HepG2 (cell line): ENCODE measurements at regions not wholly inside any gene's neighbourhood (a gene's known extent, or its start where the extent isn't known, plus 50 kb on each side); places are given as distances from the start of the nearest gene placed in this dataset.

Experiments
- ETS1 ChIP-seq: sonication (generic); formaldehyde crosslinking; IDR thresholded peaks from 2 replicates; pipeline ENCODE4 v1.4.0; 2020; ENCODE audit warnings: missing genetic modification reagents
- HMG20A ChIP-seq: IDR thresholded peaks from 2 replicates; pipeline ENCODE4 v1.6.1; 2016; ENCODE audit warnings: borderline replicate concordance
- IRF9 ChIP-seq: sonication (generic); formaldehyde crosslinking; IDR thresholded peaks from 2 replicates; pipeline ENCODE4 v1.8.0; 2022; ENCODE audit warnings: missing genetic modification reagents, mild to moderate bottlenecking, borderline replicate concordance
- ISL2 ChIP-seq: sonication (generic); formaldehyde crosslinking; IDR thresholded peaks from 2 replicates; pipeline ENCODE4 v1.5.0; 2020; ENCODE audit warnings: missing genetic modification reagents
- KDM6A ChIP-seq: IDR thresholded peaks from 2 replicates; pipeline ENCODE4 v1.6.1; 2016; ENCODE audit warnings: low read depth
- NFIB ChIP-seq: sonication (generic); formaldehyde crosslinking; IDR thresholded peaks from 2 replicates; pipeline ENCODE4 v1.9.0; 2021; ENCODE audit warnings: missing genetic modification reagents, mild to moderate bottlenecking, borderline replicate concordance
- NR2F6 ChIP-seq, 2 experiments: IDR thresholded peaks; 2 replicates each; pipeline ENCODE4 v1.6.1; 2016; ENCODE audit warnings: antibody characterized with exemption in 1 of 2, mild to moderate bottlenecking in 1 of 2
- NRL ChIP-seq: sonication (generic); formaldehyde crosslinking; IDR thresholded peaks from 2 replicates; pipeline ENCODE4 v1.5.0; 2020; ENCODE audit warnings: missing genetic modification reagents, mild to moderate bottlenecking, moderate library complexity, borderline replicate concordance
- RAD21 ChIP-seq: fragments of 450-650 bp; formaldehyde crosslinking; IDR thresholded peaks from 2 replicates; pipeline ENCODE4 v1.5.0; 2020; ENCODE audit warnings: mild to moderate bottlenecking
- RAD51 ChIP-seq: fragments of 450-650 bp; IDR thresholded peaks from 2 replicates; pipeline ENCODE4 v1.6.1; 2016; ENCODE audit warnings: borderline replicate concordance
- SATB2 ChIP-seq: sonication (generic); formaldehyde crosslinking; IDR thresholded peaks from 2 replicates; pipeline ENCODE4 v1.5.0; 2020; ENCODE audit warnings: missing genetic modification reagents
- SCMH1 ChIP-seq: sonication (generic); formaldehyde crosslinking; IDR thresholded peaks from 2 replicates; pipeline ENCODE4 v1.9.0; 2021; ENCODE audit warnings: missing genetic modification reagents, mild to moderate bottlenecking, borderline replicate concordance
- STAT5B ChIP-seq: sonication (generic); formaldehyde crosslinking; IDR thresholded peaks from 2 replicates; pipeline ENCODE4 v1.4.0; 2020; ENCODE audit warnings: missing genetic modification reagents
- THAP7 ChIP-seq: sonication (generic); formaldehyde crosslinking; IDR thresholded peaks from 2 replicates; pipeline ENCODE4 v1.8.1; 2023; ENCODE audit warnings: mild to moderate bottlenecking, missing genetic modification reagents
- ZFP36 ChIP-seq: fragments of 150-350 bp; IDR thresholded peaks from 2 replicates; pipeline ENCODE4 v1.6.1; 2018; ENCODE audit warnings: borderline replicate concordance, low read length, low read depth; ENCODE audit not compliant: partially characterized antibody
- ZHX2 ChIP-seq, 2 experiments: sonication (generic) in 1 of 2; formaldehyde crosslinking in 1 of 2; IDR thresholded peaks; 2 replicates each; pipeline versions ENCODE4 v1.6.1 to v1.9.0; 2014 to 2022; ENCODE audit warnings: antibody characterized with exemption in 1 of 2, borderline replicate concordance in 1 of 2, inconsistent platforms in 1 of 2, low read depth in 1 of 2, missing genetic modification reagents in 1 of 2
- ZNF230 ChIP-seq: sonication (generic); formaldehyde crosslinking; IDR thresholded peaks from 2 replicates; pipeline ENCODE4 v1.4.0; 2020; ENCODE audit warnings: mild to moderate bottlenecking, missing genetic modification reagents
- ZNF414 ChIP-seq: sonication (generic); formaldehyde crosslinking; IDR thresholded peaks from 2 replicates; pipeline ENCODE4 v1.5.0; 2020; ENCODE audit warnings: missing genetic modification reagents
- ZNF543 ChIP-seq: sonication (generic); formaldehyde crosslinking; IDR thresholded peaks from 2 replicates; pipeline ENCODE4 v1.4.0; 2020; ENCODE audit warnings: mild to moderate bottlenecking, missing genetic modification reagents
- ZNF563 ChIP-seq: sonication (generic); formaldehyde crosslinking; IDR thresholded peaks from 2 replicates; pipeline ENCODE4 v1.8.0; 2022; ENCODE audit warnings: mild to moderate bottlenecking, moderate library complexity, missing genetic modification reagents
- ZNF7 ChIP-seq: IDR thresholded peaks from 2 replicates; pipeline ENCODE4 v1.6.1; 2016; ENCODE audit warnings: missing biosample characterization, missing genetic modification reagents
- ZNF747 ChIP-seq: sonication (generic); formaldehyde crosslinking; IDR thresholded peaks from 2 replicates; pipeline ENCODE4 v1.8.1; 2023; ENCODE audit warnings: missing genetic modification reagents, mild to moderate bottlenecking, borderline replicate concordance

DNA sequence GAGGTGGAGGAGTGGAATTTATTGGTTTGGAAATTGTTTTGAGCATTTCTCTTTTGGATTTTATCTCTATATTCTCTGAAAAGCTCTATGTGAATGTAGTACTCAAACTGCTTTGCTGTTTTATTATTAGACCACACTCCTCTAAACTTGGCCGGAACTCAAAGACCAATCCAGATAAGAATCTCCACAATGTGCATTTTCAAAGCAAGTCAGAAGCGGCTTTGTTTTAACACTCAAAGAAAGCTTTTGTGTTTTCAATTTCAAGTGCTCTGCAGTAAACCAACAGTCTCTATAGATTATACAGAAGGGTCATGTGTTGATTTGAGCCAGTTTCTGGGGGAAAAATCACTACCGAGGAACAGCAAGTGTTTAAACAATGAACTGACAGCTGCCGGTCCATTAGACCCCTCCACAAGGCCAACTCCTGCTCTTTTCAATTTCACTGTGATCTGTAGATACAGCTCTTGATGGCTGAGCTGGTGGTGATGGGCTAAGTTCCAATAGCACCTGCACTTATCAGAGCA lies 79.4 kb downstream of the FTHL17 start (continued):
- TF ChIP-seq ETS1 (CRISPR knock-in tag): no peak
- no peak for TF ChIP-seq ZFP36
- TF ChIP-seq ZNF230 (CRISPR knock-in tag): no peak
- TF ChIP-seq SCMH1 (CRISPR knock-in tag): no peak
- no peak for TF ChIP-seq ZHX2 (IDR thresholded peaks at IDR 0.05; ENCODE audit: low read depth)
- no peak for TF ChIP-seq ZHX2 (CRISPR knock-in tag; IDR thresholded peaks at IDR 0.05; ENCODE audit: borderline replicate concordance)
- TF ChIP-seq ZNF563 (CRISPR knock-in tag): no peak
- no peak for TF ChIP-seq RAD51
- TF ChIP-seq IRF9 (CRISPR knock-in tag): no peak
- no peak for TF ChIP-seq ZNF7 (CRISPR knock-in tag)
- TF ChIP-seq RAD21 (CRISPR knock-in tag): no peak
- TF ChIP-seq STAT5B (CRISPR knock-in tag): no peak
- TF ChIP-seq NR2F6 (IDR thresholded peaks at IDR 0.05): peak; percentile 37; the same call in 1 of the 2 replicates
- no peak for TF ChIP-seq NR2F6 (CRISPR knock-in tag; IDR thresholded peaks at IDR 0.05)
- TF ChIP-seq ZNF414 (CRISPR knock-in tag): no peak
- TF ChIP-seq HMG20A: no peak
- no peak for TF ChIP-seq ZNF747 (CRISPR knock-in tag)
- TF ChIP-seq THAP7: no peak
- no peak for TF ChIP-seq NRL (CRISPR knock-in tag)
- TF ChIP-seq KDM6A (CRISPR knock-in tag): no peak
- no peak for TF ChIP-seq SATB2
- TF ChIP-seq NFIB (CRISPR knock-in tag): no peak
- TF ChIP-seq ISL2 (CRISPR knock-in tag): peak; percentile 88
- no peak for TF ChIP-seq ZNF543 (CRISPR knock-in tag)
